NCI-H128 (cell line): ENCODE measurements at regions not wholly inside any gene's neighbourhood (a gene's known extent, or its start where the extent isn't known, plus 50 kb on each side); places are given as distances from the start of the nearest gene placed in this dataset.
"Not testable (repeated sequence)": the region's sequence is repeated elsewhere in the genome, so short reads cannot be mapped to it uniquely, and the experiment has no call there.

ENCODE experiments used
- DNase-seq: peaks from one replicate; lab custom pipeline; 2025; ENCODE audit not compliant: unreplicated experiment; lab: John Stamatoyannopoulos, UW

- DNase-seq = no peak
These were observed 126.6 kb upstream of the NAA20 start for GRCh38 chr20:19890445-19891051.

GRCh38 chr20:19893356-19893755, 123.8 kb upstream of the NAA20 start:
- no peak for DNase-seq

GRCh38 chr20:19895761-19896160, 121.4 kb upstream of the NAA20 start:
- no peak for DNase-seq

GRCh38 chr20:19897891-19898290, 119.3 kb upstream of the NAA20 start:
- no peak for DNase-seq

- DNase-seq = no peak
These were observed 115.9 kb upstream of the NAA20 start for GRCh38 chr20:19901226-19901625.

- DNase-seq = no peak
These were observed 113.9 kb upstream of the NAA20 start for GRCh38 chr20:19903168-19903811.

GRCh38 chr20:19907326-19908056, 109.7 kb upstream of the NAA20 start:
- no peak for DNase-seq

GRCh38 chr20:19908576-19908975, 108.6 kb upstream of the NAA20 start:
- DNase-seq = no peak

GRCh38 chr20:19909725-19910124, 107.4 kb upstream of the NAA20 start:
- DNase-seq = no peak

GRCh38 chr20:19911810-19912382, 105.3 kb upstream of the NAA20 start:
- no peak for DNase-seq

- DNase-seq = no peak
These were observed 103.8 kb upstream of the NAA20 start for GRCh38 chr20:19913349-19913748.

GRCh38 chr20:19913927-19914614, 103.1 kb upstream of the NAA20 start:
- no peak for DNase-seq

GRCh38 chr20:19915111-19915798, 101.9 kb upstream of the NAA20 start:
- no peak for DNase-seq

GRCh38 chr20:19916531-19917485, 100.4 kb upstream of the NAA20 start:
- DNase-seq = no peak

GRCh38 chr20:19918965-19919329, 98.2 kb upstream of the NAA20 start:
- no peak for DNase-seq

- no peak for DNase-seq
These were observed 96.6 kb upstream of the NAA20 start for GRCh38 chr20:19920381-19921138.

- no peak for DNase-seq
These were observed 95.8 kb upstream of the NAA20 start for GRCh38 chr20:19921284-19921793.

- DNase-seq = not testable (repeated sequence)
These were observed 95.3 kb upstream of the NAA20 start for GRCh38 chr20:19921829-19922228.

GRCh38 chr20:19922716-19923115, 94.4 kb upstream of the NAA20 start:
- no peak for DNase-seq
